CD14-positive monocyte (primary cell): ENCODE measurements at regions not wholly inside any gene's neighbourhood (a gene's known extent, or its start where the extent isn't known, plus 50 kb on each side); places are given as distances from the start of the nearest gene placed in this dataset.
"Not testable (repeated sequence)": the region's sequence is repeated elsewhere in the genome, so short reads cannot be mapped to it uniquely, and the experiment has no call there.

ENCODE experiments used
- DNase-seq, 3 donors: peaks; one replicate each; pipeline ENCODE4 v3.0.0-alpha.2; 2011 to 2022
- H2AFZ ChIP-seq: 2 replicates; pipeline ENCODE4 v1.6.0; 2012; ENCODE audit warnings: mild to moderate bottlenecking, low read depth, low read length, inconsistent platforms; ENCODE audit not compliant: insufficient read depth, poor library complexity, severe bottlenecking
- H3K27ac ChIP-seq, 2 donors: 1 replicate in 1 of 2; 2 replicates in 1 of 2; pipeline ENCODE4 v1.5.1; 2012 to 2013; ENCODE audit warnings: low read length in 2 of 2, control low read depth in 1 of 2, inconsistent platforms in 1 of 2, low read depth in 1 of 2, mild to moderate bottlenecking in 1 of 2
- H3K27me3 ChIP-seq, 2 donors: one replicate each; pipeline versions ENCODE4 v1.6.0 to v1.6.1; 2011 to 2013; ENCODE audit warnings: low read length in 2 of 2; ENCODE audit not compliant: control insufficient read depth in 2 of 2, insufficient read depth in 2 of 2
- H3K36me3 ChIP-seq, 2 donors: replicated peaks in 1 of 2; 1 replicate in 1 of 2; 2 replicates in 1 of 2; pipeline versions ENCODE4 v1.5.1 to v1.6.1; 2012 to 2013; ENCODE audit warnings: low read length in 2 of 2, control low read depth in 1 of 2, inconsistent platforms in 1 of 2, mild to moderate bottlenecking in 1 of 2; ENCODE audit not compliant: insufficient read depth in 2 of 2, control insufficient read depth in 1 of 2
- H3K4me1 ChIP-seq, 2 donors: 1 replicate in 1 of 2; 2 replicates in 1 of 2; pipeline versions ENCODE4 v1.5.1 to v1.6.1; 2012 to 2013; ENCODE audit warnings: low read length in 2 of 2, control low read depth in 1 of 2, inconsistent platforms in 1 of 2, mild to moderate bottlenecking in 1 of 2, moderate library complexity in 1 of 2; ENCODE audit not compliant: insufficient read depth in 2 of 2, control insufficient read depth in 1 of 2
- H3K4me2 ChIP-seq: replicated peaks from 2 replicates; pipeline ENCODE3; 2012; ENCODE audit warnings: low read length, moderate library complexity, mild to moderate bottlenecking; ENCODE audit not compliant: poor library complexity, severe bottlenecking; ENCODE audit errors: extremely low read depth
- H3K4me3 ChIP-seq, 3 experiments: fragments of 200-600 bp in 1 of 3; sonication (generic) in 1 of 3; replicated peaks in 1 of 3; 1 replicate in 2 of 3; 2 replicates in 1 of 3; pipeline ENCODE4 v1.5.1; 2011 to 2013; ENCODE audit warnings: low read length in 3 of 3, mild to moderate bottlenecking in 3 of 3, control low read depth in 2 of 3, low read depth in 2 of 3, inconsistent platforms in 1 of 3, moderate library complexity in 1 of 3
- H3K79me2 ChIP-seq: 2 replicates; pipeline ENCODE4 v1.6.0; 2012; ENCODE audit warnings: mild to moderate bottlenecking, control low read depth, inconsistent platforms, low read length, moderate library complexity; ENCODE audit not compliant: insufficient read depth
- H3K9ac ChIP-seq: 2 replicates; pipeline ENCODE4 v1.6.0; 2017; ENCODE audit warnings: low read length, mild to moderate bottlenecking; ENCODE audit not compliant: insufficient read depth, poor library complexity, severe bottlenecking
- H3K9me3 ChIP-seq, 2 donors: replicated peaks in 1 of 2; 1 replicate in 1 of 2; 2 replicates in 1 of 2; pipeline versions ENCODE4 v1.5.1 to v1.6.1; 2012 to 2013; ENCODE audit warnings: low read length in 2 of 2, control low read depth in 1 of 2; ENCODE audit not compliant: control insufficient read depth in 1 of 2, insufficient read depth in 1 of 2
- H4K20me1 ChIP-seq: 2 replicates; pipeline ENCODE4 v1.6.0; 2012; ENCODE audit warnings: mild to moderate bottlenecking, low read length, control low read depth, moderate library complexity; ENCODE audit not compliant: insufficient read depth
- H3K27ac Mint-ChIP-seq, 7 donors: one replicate each; pipeline ENCODE4 v1.8.0; 2020; ENCODE audit warnings: mild to moderate bottlenecking in 7 of 7, mixed read lengths in 7 of 7, moderate library complexity in 6 of 7, inconsistent platforms in 2 of 7
- H3K27me3 Mint-ChIP-seq, 3 donors: one replicate each; pipeline ENCODE4 v1.8.0; 2021 to 2022; ENCODE audit warnings: low read depth in 3 of 3, mild to moderate bottlenecking in 3 of 3, mixed read lengths in 3 of 3, moderate library complexity in 3 of 3, inconsistent platforms in 1 of 3
- H3K36me3 Mint-ChIP-seq, 2 donors: one replicate each; pipeline ENCODE4 v1.8.0; 2020; ENCODE audit warnings: mixed read lengths in 2 of 2, inconsistent platforms in 1 of 2, mild to moderate bottlenecking in 1 of 2
- H3K4me1 Mint-ChIP-seq: one replicate; pipeline ENCODE4 v1.8.0; 2020; ENCODE audit warnings: mild to moderate bottlenecking, mixed read lengths
- H3K4me3 Mint-ChIP-seq, 2 donors: one replicate each; pipeline ENCODE4 v1.8.0; 2020; ENCODE audit warnings: mild to moderate bottlenecking in 2 of 2, mixed read lengths in 2 of 2, moderate library complexity in 1 of 2
- H3K9me3 Mint-ChIP-seq, 7 donors: one replicate each; pipeline ENCODE4 v1.8.0; 2020 to 2022; ENCODE audit warnings: mixed read lengths in 7 of 7, mild to moderate bottlenecking in 6 of 7, moderate library complexity in 6 of 7, inconsistent platforms in 2 of 7
- WGBS: methylation state at CpG from one replicate; pipeline ENCODE4 v1.1.5; 2013; ENCODE audit warnings: missing lambda C conversion rate; ENCODE audit not compliant: insufficient coverage; 5-methylcytosine and 5-hydroxymethylcytosine counted together
- intact Hi-C, 2 donors: fragments of 100-400 bp; cut with micrococcal nuclease; formaldehyde crosslinking; loops; one replicate each; pipeline versions ENCODE4 v1.15.0 to v1.15.1; 2023
- TF ChIP-seq, protein P1 (sequence below): fragments of 200-600 bp; IDR thresholded peaks from one replicate; pipeline ENCODE4 v1.8.0; 2022; ENCODE audit warnings: antibody characterized with exemption, mild to moderate bottlenecking

DNA sequence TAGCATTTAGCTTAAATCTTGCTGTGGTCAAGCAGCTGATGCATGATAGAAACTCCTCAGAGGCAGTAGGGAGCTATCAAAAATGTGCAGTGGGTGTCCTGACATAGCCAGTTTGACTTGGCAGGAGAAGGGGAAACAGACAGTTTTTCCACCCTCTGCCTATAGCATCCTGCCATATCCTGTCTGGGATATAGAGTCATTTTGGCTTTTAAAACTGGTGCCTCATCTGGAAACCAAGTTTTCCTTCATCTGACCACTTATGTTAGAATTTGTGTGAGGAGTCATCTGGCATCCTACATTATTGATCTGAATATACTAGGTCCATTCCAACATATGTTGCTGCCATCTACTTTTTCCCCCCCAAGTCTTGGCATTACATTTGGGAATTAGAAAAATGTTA, 284.1 kb downstream of the CD109 start:
- peaks cover 0 to 6% (median 0%) of the 10 kb centered on the region in 7 donors for H3K9me3 Mint-ChIP-seq
- H3K36me3 Mint-ChIP-seq = no peaks in the 10 kb centered on the region
- no peaks in the 10 kb centered on the region for H3K9me3 ChIP-seq
- peaks cover 2 to 5% (median 2%) of the 10 kb centered on the region in 3 donors for H3K27me3 Mint-ChIP-seq
- no peaks in the 10 kb centered on the region for H4K20me1 ChIP-seq
- no peak overlapping the region for H3K4me3 Mint-ChIP-seq
- no peak overlapping the region for H3K4me2 ChIP-seq
- no peaks in the 10 kb centered on the region for H3K4me1 ChIP-seq
- H3K27me3 ChIP-seq = no peaks in the 10 kb centered on the region
- no peak overlapping the region for H2AFZ ChIP-seq
- DNase-seq = no peak
- TF ChIP-seq, protein P1, sequence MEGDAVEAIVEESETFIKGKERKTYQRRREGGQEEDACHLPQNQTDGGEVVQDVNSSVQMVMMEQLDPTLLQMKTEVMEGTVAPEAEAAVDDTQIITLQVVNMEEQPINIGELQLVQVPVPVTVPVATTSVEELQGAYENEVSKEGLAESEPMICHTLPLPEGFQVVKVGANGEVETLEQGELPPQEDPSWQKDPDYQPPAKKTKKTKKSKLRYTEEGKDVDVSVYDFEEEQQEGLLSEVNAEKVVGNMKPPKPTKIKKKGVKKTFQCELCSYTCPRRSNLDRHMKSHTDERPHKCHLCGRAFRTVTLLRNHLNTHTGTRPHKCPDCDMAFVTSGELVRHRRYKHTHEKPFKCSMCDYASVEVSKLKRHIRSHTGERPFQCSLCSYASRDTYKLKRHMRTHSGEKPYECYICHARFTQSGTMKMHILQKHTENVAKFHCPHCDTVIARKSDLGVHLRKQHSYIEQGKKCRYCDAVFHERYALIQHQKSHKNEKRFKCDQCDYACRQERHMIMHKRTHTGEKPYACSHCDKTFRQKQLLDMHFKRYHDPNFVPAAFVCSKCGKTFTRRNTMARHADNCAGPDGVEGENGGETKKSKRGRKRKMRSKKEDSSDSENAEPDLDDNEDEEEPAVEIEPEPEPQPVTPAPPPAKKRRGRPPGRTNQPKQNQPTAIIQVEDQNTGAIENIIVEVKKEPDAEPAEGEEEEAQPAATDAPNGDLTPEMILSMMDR = no peak
- intact Hi-C loops = no loop called here
- H3K79me2 ChIP-seq = no peaks in the 10 kb centered on the region
- H3K4me1 Mint-ChIP-seq = no peaks in the 10 kb centered on the region
- H3K9ac ChIP-seq = no peak overlapping the region
- H3K36me3 ChIP-seq = no peaks in the 10 kb centered on the region
- H3K27ac Mint-ChIP-seq = no peak overlapping the region
- no peak overlapping the region for H3K27ac ChIP-seq
- H3K4me3 ChIP-seq = no peak overlapping the region

DNA sequence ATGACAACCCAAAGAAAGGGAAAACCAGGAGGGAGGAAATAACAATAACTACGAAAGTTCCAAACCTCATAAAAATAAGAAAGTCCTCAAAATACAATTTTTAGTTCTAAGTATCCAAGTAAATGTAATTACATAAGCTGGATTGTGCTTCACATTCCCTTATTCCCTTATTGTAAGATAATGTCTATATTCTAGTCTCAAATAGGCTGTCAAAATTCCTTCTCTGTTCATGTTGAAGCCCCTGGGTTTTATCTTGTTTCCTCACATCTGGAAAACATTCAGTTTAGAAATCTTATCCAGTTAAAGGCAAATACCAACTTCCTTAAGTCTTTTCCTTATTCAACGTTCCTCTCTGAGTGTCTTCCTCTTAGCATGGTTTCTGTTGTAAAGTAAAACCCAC, 282.3 kb downstream of the CD109 start:
- H3K4me3 Mint-ChIP-seq = no peak overlapping the region
- TF ChIP-seq, protein P1 = no peak
- WGBS = no CpG with 5 or more reads among the region's 2 CpGs
- intact Hi-C loops = no loop called here
- peaks cover 0 to 6% (median 0%) of the 10 kb centered on the region in 7 donors for H3K9me3 Mint-ChIP-seq
- H4K20me1 ChIP-seq = no peaks in the 10 kb centered on the region
- H3K9ac ChIP-seq = no peak overlapping the region
- H3K4me1 ChIP-seq = no peaks in the 10 kb centered on the region
- no peak overlapping the region for H2AFZ ChIP-seq
- no peak overlapping the region for H3K27ac ChIP-seq
- H3K27ac Mint-ChIP-seq = no peak overlapping the region
- H3K79me2 ChIP-seq = no peaks in the 10 kb centered on the region
- peaks cover 2 to 5% (median 2%) of the 10 kb centered on the region in 3 donors for H3K27me3 Mint-ChIP-seq
- H3K36me3 Mint-ChIP-seq = no peaks in the 10 kb centered on the region
- no peak overlapping the region for H3K4me3 ChIP-seq
- DNase-seq = no peak
- no peaks in the 10 kb centered on the region for H3K36me3 ChIP-seq
- no peaks in the 10 kb centered on the region for H3K9me3 ChIP-seq
- H3K4me2 ChIP-seq = no peak overlapping the region
- no peaks in the 10 kb centered on the region for H3K4me1 Mint-ChIP-seq
- no peaks in the 10 kb centered on the region for H3K27me3 ChIP-seq

DNA sequence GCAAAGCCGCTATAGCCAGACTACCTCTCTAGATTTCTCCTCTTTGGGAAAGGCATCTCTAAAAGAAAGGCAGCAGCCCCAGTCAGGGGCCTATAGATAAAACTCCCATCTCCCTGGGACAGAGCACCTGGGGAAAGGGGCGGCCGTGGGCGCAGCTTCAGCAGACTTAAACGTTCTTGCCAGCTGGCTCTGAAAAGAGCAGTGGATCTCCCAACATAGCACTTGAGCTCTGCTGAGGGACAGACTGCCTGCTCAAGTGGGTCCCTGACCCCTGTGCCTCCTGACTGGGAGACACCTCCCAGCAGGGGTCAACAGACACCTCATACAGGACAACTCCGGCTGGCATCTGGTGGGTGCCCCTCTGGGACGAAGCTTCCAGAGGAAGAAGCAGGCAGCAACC, 276.5 kb downstream of the CD109 start:
- WGBS = 93% methylated on average over 2 of the region's 7 CpGs

More for the DNA sequence above, 276.5 kb downstream of the CD109 start:
- H3K9me3 ChIP-seq, DNase-seq, H3K36me3 ChIP-seq, H3K9ac ChIP-seq, H3K4me1 ChIP-seq, H4K20me1 ChIP-seq, intact Hi-C loops, H3K27ac Mint-ChIP-seq, H3K36me3 Mint-ChIP-seq, H3K4me2 ChIP-seq, H2AFZ ChIP-seq, H3K4me3 ChIP-seq, H3K4me3 Mint-ChIP-seq, H3K79me2 ChIP-seq, H3K27me3 ChIP-seq, H3K9me3 Mint-ChIP-seq, H3K27ac ChIP-seq, H3K27me3 Mint-ChIP-seq, H3K4me1 Mint-ChIP-seq: not testable (repeated sequence)
